DOHH2 (cell line): ENCODE measurements at regions not wholly inside any gene's neighbourhood (a gene's known extent, or its start where the extent isn't known, plus 50 kb on each side); places are given as distances from the start of the nearest gene placed in this dataset.

Experiments
- H3F3A ChIP-seq: fragments of 200-600 bp; sonication (generic), shearing (Covaris generic); 2 replicates; pipeline ENCODE4 v1.6.0; 2016; ENCODE audit warnings: antibody characterized with exemption, mild to moderate bottlenecking; ENCODE audit not compliant: control insufficient read depth, insufficient read depth
- H3K27ac ChIP-seq: fragments of 200-600 bp; sonication (generic); 2 replicates; pipeline ENCODE4 v1.5.1; 2014; ENCODE audit warnings: low read depth, mild to moderate bottlenecking, low read length, moderate library complexity
- H3K27me3 ChIP-seq: fragments of 200-600 bp; sonication (generic); 2 replicates; pipeline ENCODE4 v1.6.1; 2014; ENCODE audit warnings: mild to moderate bottlenecking, low read length, mixed read lengths; ENCODE audit not compliant: control insufficient read depth
- H3K36me3 ChIP-seq: fragments of 200-600 bp; sonication (generic); 2 replicates; pipeline ENCODE4 v1.6.1; 2014; ENCODE audit warnings: mild to moderate bottlenecking, low read length, moderate library complexity, mixed read lengths; ENCODE audit not compliant: control insufficient read depth
- H3K4me1 ChIP-seq: fragments of 200-600 bp; sonication (generic); 2 replicates; pipeline ENCODE4 v1.6.1; 2014; ENCODE audit warnings: mild to moderate bottlenecking, low read length, mixed read lengths; ENCODE audit not compliant: control insufficient read depth
- H3K4me2 ChIP-seq: fragments of 200-600 bp; sonication (generic); 2 replicates; pipeline ENCODE4 v1.6.0; 2014; ENCODE audit warnings: mild to moderate bottlenecking, low read length, moderate library complexity
- H3K4me3 ChIP-seq: fragments of 200-600 bp; sonication (generic); 2 replicates; pipeline ENCODE4 v1.5.1; 2014; ENCODE audit warnings: mild to moderate bottlenecking, low read length, mixed read lengths
- H3K79me2 ChIP-seq: fragments of 200-600 bp; sonication (generic); 2 replicates; pipeline ENCODE4 v1.6.1; 2014; ENCODE audit warnings: mild to moderate bottlenecking, low read length, mixed read lengths; ENCODE audit not compliant: control insufficient read depth
- H3K9me2 ChIP-seq: fragments of 200-600 bp; sonication (generic); replicated peaks from 2 replicates; pipeline ENCODE4 v1.6.1; 2014; ENCODE audit warnings: mild to moderate bottlenecking, low read length, mixed read lengths; ENCODE audit not compliant: control insufficient read depth
- H3K9me3 ChIP-seq: fragments of 200-600 bp; sonication (generic); 2 replicates; pipeline ENCODE4 v1.6.1; 2014; ENCODE audit warnings: antibody characterized with exemption, low read length, mixed read lengths; ENCODE audit not compliant: control insufficient read depth, insufficient read depth
- H4K20me1 ChIP-seq: fragments of 200-600 bp; sonication (generic); 2 replicates; pipeline ENCODE4 v1.6.0; 2014; ENCODE audit warnings: low read depth, mild to moderate bottlenecking, antibody characterized with exemption, low read length, moderate library complexity; ENCODE audit not compliant: control insufficient read depth, insufficient read depth
- EZH2phosphoT487 ChIP-seq: fragments of 200-600 bp; sonication (generic); IDR thresholded peaks from 2 replicates; pipeline ENCODE4 v1.6.1; 2017; ENCODE audit warnings: borderline replicate concordance, mild to moderate bottlenecking, antibody characterized with exemption, low read length, moderate library complexity, mixed read lengths
- TF ChIP-seq, protein P1 (sequence below): fragments of 200-600 bp; sonication (generic); IDR thresholded peaks from one replicate; pipeline ENCODE4 v1.5.1; 2014; ENCODE audit warnings: antibody characterized with exemption, mild to moderate bottlenecking, low read depth, low read length; ENCODE audit not compliant: poor library complexity, severe bottlenecking

DNA sequence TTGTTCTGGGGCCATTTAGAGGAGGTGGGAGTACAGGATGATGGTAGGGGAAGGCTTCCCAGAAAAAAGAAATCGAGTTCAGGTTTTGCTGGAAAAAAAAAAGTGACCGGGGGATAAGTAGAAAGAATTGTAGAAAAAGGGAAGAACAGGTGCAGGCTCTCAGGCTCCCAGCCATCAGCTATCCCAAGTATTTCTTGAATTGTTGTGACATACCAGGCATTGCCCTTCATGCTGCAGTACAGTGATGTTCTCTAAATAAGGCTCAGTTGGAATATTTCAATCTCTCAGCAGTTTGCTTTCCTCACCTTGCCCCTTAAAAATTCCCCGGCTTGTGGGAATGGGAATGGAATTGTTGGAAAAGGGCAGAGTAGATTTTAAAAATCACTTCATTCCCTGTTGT, 82.5 kb upstream of the RGMA start:
- no peaks in the 10 kb centered on the region for H4K20me1 ChIP-seq
- no peak overlapping the region for H3K27ac ChIP-seq
- no peaks in the 10 kb centered on the region for H3K9me2 ChIP-seq
- H3K4me2 ChIP-seq, result no peak overlapping the region
- H3K27me3 ChIP-seq, result no peaks in the 10 kb centered on the region
- H3K36me3 ChIP-seq, result no peaks in the 10 kb centered on the region
- H3K4me1 ChIP-seq, result no peaks in the 10 kb centered on the region
- TF ChIP-seq, protein P1, sequence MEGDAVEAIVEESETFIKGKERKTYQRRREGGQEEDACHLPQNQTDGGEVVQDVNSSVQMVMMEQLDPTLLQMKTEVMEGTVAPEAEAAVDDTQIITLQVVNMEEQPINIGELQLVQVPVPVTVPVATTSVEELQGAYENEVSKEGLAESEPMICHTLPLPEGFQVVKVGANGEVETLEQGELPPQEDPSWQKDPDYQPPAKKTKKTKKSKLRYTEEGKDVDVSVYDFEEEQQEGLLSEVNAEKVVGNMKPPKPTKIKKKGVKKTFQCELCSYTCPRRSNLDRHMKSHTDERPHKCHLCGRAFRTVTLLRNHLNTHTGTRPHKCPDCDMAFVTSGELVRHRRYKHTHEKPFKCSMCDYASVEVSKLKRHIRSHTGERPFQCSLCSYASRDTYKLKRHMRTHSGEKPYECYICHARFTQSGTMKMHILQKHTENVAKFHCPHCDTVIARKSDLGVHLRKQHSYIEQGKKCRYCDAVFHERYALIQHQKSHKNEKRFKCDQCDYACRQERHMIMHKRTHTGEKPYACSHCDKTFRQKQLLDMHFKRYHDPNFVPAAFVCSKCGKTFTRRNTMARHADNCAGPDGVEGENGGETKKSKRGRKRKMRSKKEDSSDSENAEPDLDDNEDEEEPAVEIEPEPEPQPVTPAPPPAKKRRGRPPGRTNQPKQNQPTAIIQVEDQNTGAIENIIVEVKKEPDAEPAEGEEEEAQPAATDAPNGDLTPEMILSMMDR, result no peak
- TF ChIP-seq EZH2phosphoT487, result no peak
- H3K9me3 ChIP-seq, result no peaks in the 10 kb centered on the region
- no peak overlapping the region for H3K4me3 ChIP-seq
- H3F3A ChIP-seq, result no peaks in the 10 kb centered on the region
- H3K79me2 ChIP-seq, result no peaks in the 10 kb centered on the region

DNA sequence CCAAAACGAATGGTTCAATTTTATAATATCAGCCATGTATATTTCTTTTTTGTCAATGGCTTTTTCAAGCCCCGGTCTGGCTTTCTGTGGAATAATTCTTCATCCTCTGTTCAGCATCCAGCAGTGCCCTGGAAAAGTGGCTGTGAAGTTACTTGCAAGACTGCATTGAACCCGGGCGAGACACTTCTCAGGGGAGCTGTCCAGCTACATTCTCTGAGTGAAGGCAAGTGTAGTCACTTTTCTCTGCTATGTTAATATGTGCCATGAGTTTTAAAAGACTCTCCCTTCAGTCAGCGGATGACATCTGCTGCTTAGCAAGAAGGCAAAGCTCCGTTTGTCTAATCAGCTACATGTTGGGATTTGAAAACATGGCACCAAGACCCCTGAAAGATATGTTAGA, 81.3 kb upstream of the RGMA start:
- Histone ChIP-seq H3K4me1 (no peaks in the 10 kb centered on the region), H3K79me2 (no peaks in the 10 kb centered on the region), H3K27ac (no peak overlapping the region), H3F3A (no peaks in the 10 kb centered on the region), H3K36me3 (no peaks in the 10 kb centered on the region), H3K4me2 (no peak overlapping the region), H3K9me3 (no peaks in the 10 kb centered on the region), H4K20me1 (no peaks in the 10 kb centered on the region), H3K4me3 (no peak overlapping the region), H3K9me2 (no peaks in the 10 kb centered on the region), H3K27me3 (no peaks in the 10 kb centered on the region)
- no peak for TF ChIP-seq EZH2phosphoT487
- TF ChIP-seq, protein P1, result no peak

DNA sequence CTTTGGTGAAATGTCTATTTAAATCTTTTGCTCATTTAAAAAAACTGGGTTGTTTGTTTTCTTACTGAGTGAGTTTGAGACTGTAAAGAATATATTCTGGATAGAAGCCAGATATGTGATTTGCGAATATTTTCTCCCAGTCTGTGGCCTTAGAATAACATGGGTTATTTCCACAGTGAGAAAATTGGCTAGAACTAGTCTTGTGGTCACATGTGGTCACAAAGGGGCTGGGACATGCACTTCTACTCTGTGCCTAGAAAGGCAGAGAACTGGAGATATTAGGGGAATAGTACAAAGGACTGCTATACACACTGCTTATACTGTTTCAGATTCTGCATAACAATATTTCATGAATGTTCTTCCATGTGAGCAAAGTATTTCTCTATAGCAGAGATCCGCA, 79.9 kb upstream of the RGMA start:
- H3K79me2 ChIP-seq, result no peaks in the 10 kb centered on the region
- H3K36me3 ChIP-seq, result no peaks in the 10 kb centered on the region
- H3K9me2 ChIP-seq, result no peaks in the 10 kb centered on the region
- H3K27me3 ChIP-seq, result no peaks in the 10 kb centered on the region
- TF ChIP-seq, protein P1, result no peak
- no peak for TF ChIP-seq EZH2phosphoT487
- no peaks in the 10 kb centered on the region for H4K20me1 ChIP-seq
- no peak overlapping the region for H3K4me2 ChIP-seq
- no peak overlapping the region for H3K27ac ChIP-seq
- H3K4me3 ChIP-seq, result no peak overlapping the region
- no peaks in the 10 kb centered on the region for H3K4me1 ChIP-seq
- no peaks in the 10 kb centered on the region for H3F3A ChIP-seq
- no peaks in the 10 kb centered on the region for H3K9me3 ChIP-seq

DNA sequence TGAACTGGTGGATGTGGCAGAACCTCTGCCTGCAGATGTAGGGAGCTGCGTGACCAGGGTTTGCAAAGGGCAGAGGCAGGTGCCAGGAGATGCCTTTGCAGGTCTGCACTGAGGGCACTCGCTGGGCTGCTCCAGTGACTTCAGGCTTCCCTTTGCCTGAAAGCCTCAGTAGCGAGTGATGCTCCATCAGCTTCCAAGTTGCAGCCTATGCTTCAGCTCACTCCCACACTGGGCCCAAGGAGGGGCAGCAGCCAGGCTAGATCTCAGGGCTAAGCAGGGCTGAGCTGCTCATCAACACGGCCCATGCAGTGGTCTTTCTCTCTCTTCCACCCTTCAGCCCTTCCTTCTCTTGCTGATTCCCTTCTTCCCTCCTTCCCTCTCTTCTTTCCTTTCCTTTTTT, 78.3 kb upstream of the RGMA start:
- H4K20me1 ChIP-seq, result no peaks in the 10 kb centered on the region
- no peaks in the 10 kb centered on the region for H3K9me2 ChIP-seq
- no peak for TF ChIP-seq EZH2phosphoT487
- TF ChIP-seq, protein P1, result no peak
- no peak overlapping the region for H3K27ac ChIP-seq
- H3K4me3 ChIP-seq, result no peak overlapping the region
- H3K4me1 ChIP-seq, result no peaks in the 10 kb centered on the region
- no peaks in the 10 kb centered on the region for H3K36me3 ChIP-seq
- no peaks in the 10 kb centered on the region for H3F3A ChIP-seq
- no peak overlapping the region for H3K4me2 ChIP-seq
- H3K79me2 ChIP-seq, result no peaks in the 10 kb centered on the region
- no peaks in the 10 kb centered on the region for H3K9me3 ChIP-seq
- no peaks in the 10 kb centered on the region for H3K27me3 ChIP-seq
